ENCODE measurements at regions not wholly inside any gene's neighbourhood (a gene's known extent, or its start where the extent isn't known, plus 50 kb on each side); places are given as distances from the start of the nearest gene placed in this dataset.

GRCh38 chr6:156398371-156398770 is 378.8 kb upstream of the ARID1B start:
- H3K4me3 ChIP-seq (ENCODE audit: low read depth, low read length, poor library complexity, severe bottlenecking) = peak overlapping the region; percentile 70

GRCh38 chr6:156396791-156397418 is 380.3 kb upstream of the ARID1B start:
- intact Hi-C loops (cut with micrococcal nuclease; ENCODE audit: unreplicated experiment) = loop anchor here (1.0 to 10.0 kb wide), 12 partner anchors 118 to 875 kb away; partner anchors contain the start of gene ARID1B
- ChIA-PET CTCF (ENCODE audit: unreplicated experiment) (interaction anchor here (0.6 to 1.2 kb wide), 2 partner anchors 118 to 200 kb away, joined by 4 to 5 read pairs; no protein-coding TSS in a partner anchor), POLR2A (interaction anchor here (0.5 to 5.8 kb wide), 18 partner anchors 11 to 1081 kb away, joined by 3 to 45 read pairs (median 3); no protein-coding TSS in a partner anchor)
- TF ChIP-seq EZH2phosphoT487 (IDR thresholded peaks at IDR 0.05; ENCODE audit: borderline replicate concordance, low read depth, low read length) = no peak
- TF ChIP-seq CTCF (conservative IDR thresholded peaks at IDR 0.05; ENCODE audit: low read length) = no peak; the same call in 1 of the 2 replicates
- Histone ChIP-seq H3K4me1 (ENCODE audit: insufficient read depth, low read length, poor library complexity, severe bottlenecking) (peaks cover 75% of the 10 kb centered on the region), H4K20me1 (ENCODE audit: insufficient read depth, low read length) (no peaks in the 10 kb centered on the region), H3K27ac (ENCODE audit: low read depth, low read length, poor library complexity, severe bottlenecking) (peak overlapping the region; percentile 99), H2AFZ (ENCODE audit: low read length) (peak overlapping the region; percentile 70), H3K4me3 (ENCODE audit: low read depth, low read length, poor library complexity, severe bottlenecking) (peak overlapping the region; percentile 70), H3K36me3 (ENCODE audit: insufficient read depth, low read length) (peaks cover 15% of the 10 kb centered on the region; the same call in 1 of the 2 replicates), H3K9me3 (ENCODE audit: low read length) (peaks cover 10% of the 10 kb centered on the region; the same call in 1 of the 2 replicates), H3K4me2 (ENCODE audit: low read length) (peak overlapping the region; percentile 95), H3K9me2 (ENCODE audit: insufficient read depth, low read length) (no peaks in the 10 kb centered on the region), H3K79me2 (ENCODE audit: insufficient read depth, low read depth, low read length) (peaks cover 19% of the 10 kb centered on the region; the same call in 1 of the 2 replicates)
- DNase-seq (ENCODE audit: low spot score) = peak; percentile 87
- BruUV-seq (replicated peaks) = no TSS peak

More at GRCh38 chr6:156398371-156398770, 378.8 kb upstream of the ARID1B start:
- ChIA-PET POLR2A (interaction anchor here (1.2 kb wide), 1 partner anchor 119 kb away, joined by 4 read pairs; no protein-coding TSS in a partner anchor), CTCF (ENCODE audit: unreplicated experiment) (no interaction called here)
- Histone ChIP-seq H3K9me3 (ENCODE audit: low read length) (peaks cover 21% of the 10 kb centered on the region; the same call in 1 of the 2 replicates), H2AFZ (ENCODE audit: low read length) (peak overlapping the region; percentile 70; the same call in 1 of the 2 replicates), H3K27ac (ENCODE audit: low read depth, low read length, poor library complexity, severe bottlenecking) (peak overlapping the region; percentile 99), H3K79me2 (ENCODE audit: insufficient read depth, low read depth, low read length) (peaks cover 15% of the 10 kb centered on the region; the same call in 1 of the 2 replicates), H3K4me2 (ENCODE audit: low read length) (peak overlapping the region; percentile 95), H3K36me3 (ENCODE audit: insufficient read depth, low read length) (peaks cover 13% of the 10 kb centered on the region; the same call in 1 of the 2 replicates), H3K4me1 (ENCODE audit: insufficient read depth, low read length, poor library complexity, severe bottlenecking) (peaks cover 61% of the 10 kb centered on the region), H4K20me1 (ENCODE audit: insufficient read depth, low read length) (no peaks in the 10 kb centered on the region), H3K9me2 (ENCODE audit: insufficient read depth, low read length) (no peaks in the 10 kb centered on the region)
- peak; percentile 57 for DNase-seq (ENCODE audit: low spot score)
- BruUV-seq (replicated peaks) = no TSS peak
- no peak for TF ChIP-seq EZH2phosphoT487 (IDR thresholded peaks at IDR 0.05; ENCODE audit: borderline replicate concordance, low read depth, low read length)
- TF ChIP-seq CTCF (conservative IDR thresholded peaks at IDR 0.05; ENCODE audit: low read length) = no peak
- intact Hi-C loops (cut with micrococcal nuclease; ENCODE audit: unreplicated experiment) = loop anchor here (5.0 to 10.0 kb wide), 3 partner anchors 211 to 874 kb away; no protein-coding TSS in a partner anchor

Measured in OCI-LY7 (cell line).